Thoracic aorta (tissue), 2 donors: ENCODE measurements at regions not wholly inside any gene's neighbourhood (a gene's known extent, or its start where the extent isn't known, plus 50 kb on each side); places are given as distances from the start of the nearest gene placed in this dataset.

Experiments
- ATAC-seq: fragments of 150-250 bp; one replicate; pipeline ENCODE4 v1.8.0; 2017; ENCODE audit warnings: low read depth; ENCODE audit not compliant: insufficient number of reproducible peaks, low FRiP score
- DNase-seq: peaks from one replicate; pipeline ENCODE4 v3.0.0-alpha.2; 2020; ENCODE audit warnings: low spot score
- H3K27ac ChIP-seq, 2 donors: fragments of 200-600 bp; sonication (generic); 1 replicate in 1 of 2; 2 replicates in 1 of 2; pipeline ENCODE4 v1.5.1; 2016; ENCODE audit warnings: mild to moderate bottlenecking in 2 of 2, moderate library complexity in 2 of 2
- H3K27me3 ChIP-seq: fragments of 200-600 bp; sonication (generic); replicated peaks from 2 replicates; pipeline ENCODE4 v1.6.0; 2016; ENCODE audit warnings: mild to moderate bottlenecking; ENCODE audit not compliant: insufficient read depth
- H3K36me3 ChIP-seq: fragments of 200-600 bp; sonication (generic); one replicate; pipeline ENCODE4 v1.5.1; 2016
- H3K4me1 ChIP-seq, 2 donors: fragments of 200-600 bp; sonication (generic); 1 replicate in 1 of 2; 2 replicates in 1 of 2; pipeline versions ENCODE4 v1.5.1 to v1.6.0; 2016; ENCODE audit warnings: low read depth in 2 of 2, mild to moderate bottlenecking in 1 of 2; ENCODE audit not compliant: control insufficient read depth in 1 of 2
- H3K4me3 ChIP-seq: fragments of 200-600 bp; sonication (generic); 2 replicates; pipeline ENCODE4 v1.5.1; 2016; ENCODE audit warnings: mild to moderate bottlenecking
- H3K9me3 ChIP-seq: fragments of 200-600 bp; sonication (generic); 2 replicates; pipeline ENCODE4 v1.5.1; 2016
- CTCF ChIP-seq: fragments of 200-600 bp; sonication (generic); IDR thresholded peaks from one replicate; pipeline ENCODE4 v1.5.1; 2019; ENCODE audit warnings: antibody characterized with exemption

DNA sequence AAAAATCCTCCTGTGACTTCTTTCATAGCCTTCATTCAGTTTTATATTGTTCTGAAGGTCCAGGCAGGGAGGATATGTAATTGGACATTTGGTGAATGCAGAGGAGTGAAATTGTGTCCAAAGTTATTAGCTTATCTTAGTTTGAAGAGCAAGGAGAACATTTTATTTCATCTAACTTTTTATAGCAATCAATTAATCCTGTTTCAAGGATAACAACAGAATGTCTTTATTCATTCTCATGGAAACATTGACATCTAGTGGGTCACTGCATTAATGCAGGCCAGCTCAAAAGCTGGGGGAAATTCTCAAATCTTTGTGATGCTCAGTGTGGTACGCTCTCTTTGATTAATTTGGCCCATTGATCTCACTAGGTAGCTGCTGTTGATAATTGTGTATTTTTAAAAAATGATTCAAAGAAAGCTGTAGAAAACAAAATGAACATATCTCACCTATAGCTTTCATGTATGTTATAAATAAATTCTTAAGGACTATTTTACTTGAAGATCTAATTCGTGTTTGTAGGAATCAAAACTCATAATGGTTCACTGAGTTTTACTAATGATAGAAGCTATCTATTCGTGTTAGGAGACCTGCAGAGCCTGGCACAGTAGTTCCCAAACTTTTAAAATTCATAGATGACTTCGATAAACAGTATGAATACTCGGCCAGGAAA is 150.8 kb upstream of the KCNMB2 start:
- H3K27ac ChIP-seq: peak overlapping the region in 1 of 2 donors; percentile 20
- DNase-seq: no peak
- no peaks in the 10 kb centered on the region for H3K27me3 ChIP-seq
- H3K9me3 ChIP-seq: no peaks in the 10 kb centered on the region
- H3K4me1 ChIP-seq: peaks cover 12 to 42% of the 10 kb centered on the region in 2 donors
- ATAC-seq: no peak
- peak; percentile 82 for TF ChIP-seq CTCF
- no peak overlapping the region for H3K4me3 ChIP-seq
- H3K36me3 ChIP-seq: no peaks in the 10 kb centered on the region

DNA sequence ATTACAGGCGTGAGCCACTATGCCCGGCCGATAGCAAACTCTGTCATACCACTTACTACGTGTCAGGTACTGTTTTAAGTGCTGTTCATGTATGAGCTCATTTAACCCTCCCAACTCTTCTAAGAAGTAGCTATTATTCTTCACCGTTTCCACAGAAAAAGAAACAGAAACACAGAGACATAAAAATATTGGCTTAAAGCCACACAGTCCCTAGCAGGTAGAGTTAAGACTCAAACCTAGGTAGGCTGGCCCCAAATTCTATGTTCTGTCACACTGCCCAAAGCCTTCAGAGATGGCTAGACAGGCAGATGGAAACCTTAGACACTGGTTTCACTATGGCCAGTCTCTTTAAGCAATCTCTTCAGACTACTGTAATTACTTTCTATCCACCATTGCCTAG is 149.8 kb upstream of the KCNMB2 start:
- DNase-seq (no peak), ATAC-seq (no peak)
- Histone ChIP-seq H3K4me1 (peaks cover 12 to 39% of the 10 kb centered on the region in 2 donors), H3K9me3 (no peaks in the 10 kb centered on the region), H3K27me3 (no peaks in the 10 kb centered on the region), H3K4me3 (no peak overlapping the region), H3K27ac (no peak overlapping the region), H3K36me3 (no peaks in the 10 kb centered on the region)
- TF ChIP-seq CTCF: no peak

DNA sequence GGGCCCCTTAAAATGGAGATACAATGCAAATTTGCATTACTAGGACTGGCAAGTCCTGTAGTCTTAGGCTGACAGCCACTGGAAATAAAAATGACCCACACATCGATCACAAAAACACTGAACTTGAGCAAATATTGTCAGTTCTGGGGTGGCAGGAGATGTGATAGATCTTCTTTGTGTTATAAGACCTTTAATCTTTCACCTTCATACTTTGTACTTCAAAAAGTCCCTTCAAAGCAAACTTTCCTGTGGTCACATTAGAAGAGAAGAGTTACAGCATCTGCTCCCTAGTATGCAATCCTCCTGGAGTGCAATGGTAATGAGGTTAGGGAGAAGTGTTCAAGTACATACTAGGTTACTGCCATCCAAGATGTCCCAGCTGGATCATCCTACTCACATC is 149.4 kb upstream of the KCNMB2 start:
- ATAC-seq: no peak
- no peaks in the 10 kb centered on the region for H3K27me3 ChIP-seq
- no peaks in the 10 kb centered on the region for H3K9me3 ChIP-seq
- DNase-seq: no peak
- no peak for TF ChIP-seq CTCF
- no peaks in the 10 kb centered on the region for H3K36me3 ChIP-seq
- peaks cover 10 to 34% of the 10 kb centered on the region in 2 donors for H3K4me1 ChIP-seq
- H3K4me3 ChIP-seq: no peak overlapping the region
- no peak overlapping the region for H3K27ac ChIP-seq

- peaks cover 8 to 28% of the 10 kb centered on the region in 2 donors for H3K4me1 ChIP-seq
- TF ChIP-seq CTCF: no peak
- no peaks in the 10 kb centered on the region for H3K9me3 ChIP-seq
- H3K27me3 ChIP-seq: no peaks in the 10 kb centered on the region
- ATAC-seq (no peak), DNase-seq (no peak)
- H3K4me3 ChIP-seq: no peak overlapping the region
- H3K36me3 ChIP-seq: no peaks in the 10 kb centered on the region
- H3K27ac ChIP-seq: no peak overlapping the region
These were observed 147.8 kb upstream of the KCNMB2 start for GRCh38 chr3:178388473-178388872.

DNA sequence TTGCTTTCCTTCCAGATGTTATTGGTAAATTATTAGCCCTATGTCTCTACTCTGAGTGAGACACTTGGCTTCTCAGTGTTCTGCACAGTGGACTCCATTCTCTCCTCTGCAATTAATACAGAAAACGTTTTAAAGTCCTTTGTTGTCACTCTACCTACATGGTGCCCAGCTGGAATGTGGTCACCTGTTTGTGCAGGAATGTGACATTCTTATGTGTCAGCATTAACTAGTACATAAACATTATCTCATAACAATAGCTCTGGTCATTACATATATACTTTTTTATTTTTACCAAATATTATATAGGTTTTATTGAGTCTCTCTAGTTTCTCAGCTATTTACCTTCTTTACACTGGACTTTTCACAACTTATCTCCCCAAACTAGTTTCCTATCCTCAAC is 147.0 kb upstream of the KCNMB2 start:
- H3K27me3 ChIP-seq: no peaks in the 10 kb centered on the region
- no peaks in the 10 kb centered on the region for H3K9me3 ChIP-seq
- H3K4me3 ChIP-seq: no peak overlapping the region
- DNase-seq: no peak
- ATAC-seq: no peak
- peaks cover 12 to 20% of the 10 kb centered on the region in 2 donors for H3K4me1 ChIP-seq
- no peak overlapping the region for H3K27ac ChIP-seq
- H3K36me3 ChIP-seq: no peaks in the 10 kb centered on the region
- no peak for TF ChIP-seq CTCF
